Neural crest cell (in vitro differentiated cells): ENCODE measurements at regions not wholly inside any gene's neighbourhood (a gene's known extent, or its start where the extent isn't known, plus 50 kb on each side); places are given as distances from the start of the nearest gene placed in this dataset.
A peak's percentile ranks its signal among the peaks of the same experiment; 100 is the strongest.

ENCODE experiments used
- DNase-seq: peaks from one replicate; pipeline ENCODE4 v3.0.0; 2021; ENCODE audit warnings: low read depth, mixed read lengths, low spot score
- H3K27ac Mint-ChIP-seq: one replicate; pipeline ENCODE4 v1.8.0; 2021; ENCODE audit warnings: mild to moderate bottlenecking, mixed read lengths; ENCODE audit not compliant: unreplicated experiment
- H3K27me3 Mint-ChIP-seq: 2 replicates; pipeline ENCODE4 v1.8.0; 2021; ENCODE audit warnings: low read depth, mild to moderate bottlenecking, mixed read lengths
- H3K36me3 Mint-ChIP-seq: 2 replicates; pipeline ENCODE4 v1.8.0; 2021; ENCODE audit warnings: low read depth, mild to moderate bottlenecking, mixed read lengths
- H3K4me1 Mint-ChIP-seq: 2 replicates; pipeline ENCODE4 v1.8.0; 2021; ENCODE audit warnings: mixed read lengths
- H3K4me3 Mint-ChIP-seq: one replicate; pipeline ENCODE4 v1.8.0; 2021; ENCODE audit warnings: mild to moderate bottlenecking, mixed read lengths
- H3K9me3 Mint-ChIP-seq: 2 replicates; pipeline ENCODE4 v1.8.0; 2021; ENCODE audit warnings: mixed read lengths
- CTCF ChIP-seq: fragments of 200-600 bp; sonication (generic); conservative IDR thresholded peaks from 2 replicates; pipeline ENCODE4 v1.5.0; 2021; ENCODE audit warnings: antibody characterized with exemption, mild to moderate bottlenecking

GRCh38 chr12:67424784-67425183 lies 155.6 kb downstream of the CAND1 start:
- Mint-ChIP-seq H3K27ac (no peak overlapping the region), H3K4me3 (no peak overlapping the region), H3K36me3 (no peaks in the 10 kb centered on the region), H3K9me3 (no peaks in the 10 kb centered on the region), H3K27me3 (no peaks in the 10 kb centered on the region), H3K4me1 (peaks cover 27% of the 10 kb centered on the region)
- no peak for DNase-seq
- TF ChIP-seq CTCF = no peak

- no peaks in the 10 kb centered on the region for H3K9me3 Mint-ChIP-seq
- DNase-seq = no peak
- H3K36me3 Mint-ChIP-seq = no peaks in the 10 kb centered on the region
- no peaks in the 10 kb centered on the region for H3K27me3 Mint-ChIP-seq
- H3K4me1 Mint-ChIP-seq = peaks cover 30% of the 10 kb centered on the region
- no peak overlapping the region for H3K4me3 Mint-ChIP-seq
- TF ChIP-seq CTCF = no peak
- H3K27ac Mint-ChIP-seq = no peak overlapping the region
These were observed 156.2 kb downstream of the CAND1 start for GRCh38 chr12:67425394-67425793.

GRCh38 chr12:67426067-67426466 lies 156.9 kb downstream of the CAND1 start:
- H3K27me3 Mint-ChIP-seq = no peaks in the 10 kb centered on the region
- TF ChIP-seq CTCF = no peak
- H3K9me3 Mint-ChIP-seq = no peaks in the 10 kb centered on the region
- H3K36me3 Mint-ChIP-seq = no peaks in the 10 kb centered on the region
- peaks cover 36% of the 10 kb centered on the region for H3K4me1 Mint-ChIP-seq
- no peak overlapping the region for H3K4me3 Mint-ChIP-seq
- DNase-seq = no peak
- peak overlapping the region; percentile 23 for H3K27ac Mint-ChIP-seq

GRCh38 chr12:67427336-67427735 lies 158.2 kb downstream of the CAND1 start:
- Mint-ChIP-seq H3K4me1 (peaks cover 44% of the 10 kb centered on the region), H3K9me3 (peaks cover 2% of the 10 kb centered on the region), H3K27me3 (no peaks in the 10 kb centered on the region), H3K27ac (no peak overlapping the region), H3K36me3 (no peaks in the 10 kb centered on the region), H3K4me3 (no peak overlapping the region)
- no peak for TF ChIP-seq CTCF
- DNase-seq = no peak

GRCh38 chr12:67428431-67428830 lies 159.3 kb downstream of the CAND1 start:
- H3K4me3 Mint-ChIP-seq = no peak overlapping the region
- H3K27me3 Mint-ChIP-seq = no peaks in the 10 kb centered on the region
- no peaks in the 10 kb centered on the region for H3K36me3 Mint-ChIP-seq
- DNase-seq = no peak
- H3K9me3 Mint-ChIP-seq = peaks cover 2% of the 10 kb centered on the region
- H3K27ac Mint-ChIP-seq = no peak overlapping the region
- TF ChIP-seq CTCF = no peak
- peaks cover 49% of the 10 kb centered on the region for H3K4me1 Mint-ChIP-seq

- H3K4me3 Mint-ChIP-seq = no peak overlapping the region
- no peaks in the 10 kb centered on the region for H3K27me3 Mint-ChIP-seq
- TF ChIP-seq CTCF = peak; percentile 14
- peaks cover 64% of the 10 kb centered on the region for H3K4me1 Mint-ChIP-seq
- H3K36me3 Mint-ChIP-seq = no peaks in the 10 kb centered on the region
- no peak for DNase-seq
- H3K9me3 Mint-ChIP-seq = peaks cover 2% of the 10 kb centered on the region
- H3K27ac Mint-ChIP-seq = peak overlapping the region; percentile 93
These were observed 161.7 kb downstream of the CAND1 start for GRCh38 chr12:67430708-67431335.
